GM19395 (cell line): ENCODE measurements at regions not wholly inside any gene's neighbourhood (a gene's known extent, or its start where the extent isn't known, plus 50 kb on each side); places are given as distances from the start of the nearest gene placed in this dataset.
"Not testable (repeated sequence)": the region's sequence is repeated elsewhere in the genome, so short reads cannot be mapped to it uniquely, and the experiment has no call there.

ENCODE experiments used
- ATAC-seq: cut with Tn5 transposase; IDR thresholded peaks from one replicate; pipeline ENCODE4 v1.9.1; 2021; ENCODE audit warnings: mild to moderate bottlenecking, moderate library complexity; ENCODE audit not compliant: unreplicated experiment

- ATAC-seq, result no peak
These were observed 134.2 kb upstream of the NEIL3 start for GRCh38 chr4:177175473-177175872.

GRCh38 chr4:177177541-177178081 lies 132.1 kb upstream of the NEIL3 start:
- no peak for ATAC-seq

GRCh38 chr4:177178246-177178645 lies 131.4 kb upstream of the NEIL3 start:
- no peak for ATAC-seq

GRCh38 chr4:177182166-177182565 lies 127.5 kb upstream of the NEIL3 start:
- no peak for ATAC-seq

- no peak for ATAC-seq
These were observed 126.9 kb upstream of the NEIL3 start for GRCh38 chr4:177182728-177183127.

- ATAC-seq, result no peak
These were observed 124.5 kb upstream of the NEIL3 start for GRCh38 chr4:177185151-177185550.

- no peak for ATAC-seq
These were observed 124.1 kb upstream of the NEIL3 start for GRCh38 chr4:177185579-177185978.

- ATAC-seq, result no peak
These were observed 122.3 kb upstream of the NEIL3 start for GRCh38 chr4:177187371-177187770.

- ATAC-seq, result no peak
These were observed 118.6 kb upstream of the NEIL3 start for GRCh38 chr4:177190995-177191580.

- no peak for ATAC-seq
These were observed 118.1 kb upstream of the NEIL3 start for GRCh38 chr4:177191586-177191985.

GRCh38 chr4:177191991-177192390 lies 117.7 kb upstream of the NEIL3 start:
- no peak for ATAC-seq

GRCh38 chr4:177193024-177193715 lies 116.5 kb upstream of the NEIL3 start:
- ATAC-seq, result not testable (repeated sequence)

- no peak for ATAC-seq
These were observed 114.8 kb upstream of the NEIL3 start for GRCh38 chr4:177194906-177195305.

GRCh38 chr4:177196615-177197014 lies 113.1 kb upstream of the NEIL3 start:
- no peak for ATAC-seq

GRCh38 chr4:177201614-177202013 lies 108.1 kb upstream of the NEIL3 start:
- no peak for ATAC-seq

GRCh38 chr4:177204126-177204525 lies 105.5 kb upstream of the NEIL3 start:
- no peak for ATAC-seq

GRCh38 chr4:177214935-177215334 lies 94.7 kb upstream of the NEIL3 start:
- no peak for ATAC-seq

GRCh38 chr4:177220376-177220775 lies 89.3 kb upstream of the NEIL3 start:
- ATAC-seq, result no peak

- no peak for ATAC-seq
These were observed 86.9 kb upstream of the NEIL3 start for GRCh38 chr4:177222781-177223180.

- ATAC-seq, result peak; percentile 89
These were observed 84.1 kb upstream of the NEIL3 start for GRCh38 chr4:177225605-177226004.

- no peak for ATAC-seq
These were observed 82.0 kb upstream of the NEIL3 start for GRCh38 chr4:177227636-177228035.

- no peak for ATAC-seq
These were observed 81.1 kb upstream of the NEIL3 start for GRCh38 chr4:177228599-177228998.

GRCh38 chr4:177229331-177229730 lies 80.3 kb upstream of the NEIL3 start:
- ATAC-seq, result no peak
